C4-2B (cell line): ENCODE measurements at regions not wholly inside any gene's neighbourhood (a gene's known extent, or its start where the extent isn't known, plus 50 kb on each side); places are given as distances from the start of the nearest gene placed in this dataset.

Experiments
- H3K27ac ChIP-seq: fragments of 450-650 bp; 2 replicates; pipeline ENCODE4 v1.5.1; 2017
- CTCF ChIP-seq: fragments of 450-650 bp; conservative IDR thresholded peaks from 2 replicates; pipeline ENCODE4 v1.5.1; 2017; ENCODE audit warnings: mild to moderate bottlenecking
- ZFX ChIP-seq: fragments of 450-650 bp; IDR thresholded peaks from 2 replicates; pipeline ENCODE4 v1.6.1; 2017

- H3K27ac ChIP-seq, result no peak overlapping the region
- TF ChIP-seq ZFX, result no peak
- no peak for TF ChIP-seq CTCF
Observed at GRCh38 chr1:217363319-217363718, 267.6 kb downstream of the GPATCH2 start.

GRCh38 chr1:217360510-217360909 lies 270.4 kb downstream of the GPATCH2 start:
- no peak for TF ChIP-seq ZFX
- TF ChIP-seq CTCF, result no peak
- no peak overlapping the region for H3K27ac ChIP-seq

- TF ChIP-seq ZFX, result no peak
- no peak for TF ChIP-seq CTCF
- no peak overlapping the region for H3K27ac ChIP-seq
Observed at GRCh38 chr1:217354895-217355294, 276.0 kb downstream of the GPATCH2 start.

GRCh38 chr1:217348960-217349664 lies 281.8 kb downstream of the GPATCH2 start:
- H3K27ac ChIP-seq, result no peak overlapping the region
- TF ChIP-seq CTCF (no peak), ZFX (no peak)

GRCh38 chr1:217344712-217345111 lies 286.2 kb downstream of the GPATCH2 start:
- H3K27ac ChIP-seq, result no peak overlapping the region
- TF ChIP-seq CTCF, result no peak
- TF ChIP-seq ZFX, result no peak

GRCh38 chr1:217343907-217344306 lies 287.0 kb downstream of the GPATCH2 start:
- no peak for TF ChIP-seq ZFX
- no peak for TF ChIP-seq CTCF
- no peak overlapping the region for H3K27ac ChIP-seq

- no peak overlapping the region for H3K27ac ChIP-seq
- TF ChIP-seq ZFX, result no peak
- no peak for TF ChIP-seq CTCF
Observed at GRCh38 chr1:217342105-217342504, 288.8 kb downstream of the GPATCH2 start.
